22Rv1 (cell line): ENCODE measurements at regions not wholly inside any gene's neighbourhood (a gene's known extent, or its start where the extent isn't known, plus 50 kb on each side); places are given as distances from the start of the nearest gene placed in this dataset.

Experiments used
- CTCF ChIP-seq: fragments of 450-650 bp; IDR thresholded peaks from 2 replicates; pipeline ENCODE4 v1.5.1; 2017; ENCODE audit warnings: mild to moderate bottlenecking
- ZFX ChIP-seq: fragments of 450-650 bp; IDR thresholded peaks from 2 replicates; pipeline ENCODE4 v1.6.1; 2017; ENCODE audit warnings: antibody characterized with exemption, borderline replicate concordance

- TF ChIP-seq CTCF (no peak), ZFX (no peak)
Measured at GRCh38 chr12:98354520-98355035, 160.8 kb upstream of the TMPO start.
